Body of pancreas (tissue), 4 donors: ENCODE measurements at regions not wholly inside any gene's neighbourhood (a gene's known extent, or its start where the extent isn't known, plus 50 kb on each side); places are given as distances from the start of the nearest gene placed in this dataset.

ENCODE experiments used
- POLR2A ChIP-seq, 3 donors: fragments of 450-650 bp; IDR thresholded peaks; one replicate each; pipeline ENCODE4 v1.6.1; 2016; ENCODE audit warnings: antibody characterized with exemption in 3 of 3, mild to moderate bottlenecking in 2 of 3
- TF ChIP-seq, protein P1 (sequence below), 7 experiments: fragments of 450-650 bp in 4 of 7; fragments of 200-600 bp in 3 of 7; sonication (generic) in 3 of 7; IDR thresholded peaks; one replicate each; pipeline ENCODE4 v1.5.1; 2016 to 2019; ENCODE audit warnings: antibody characterized with exemption in 7 of 7

DNA sequence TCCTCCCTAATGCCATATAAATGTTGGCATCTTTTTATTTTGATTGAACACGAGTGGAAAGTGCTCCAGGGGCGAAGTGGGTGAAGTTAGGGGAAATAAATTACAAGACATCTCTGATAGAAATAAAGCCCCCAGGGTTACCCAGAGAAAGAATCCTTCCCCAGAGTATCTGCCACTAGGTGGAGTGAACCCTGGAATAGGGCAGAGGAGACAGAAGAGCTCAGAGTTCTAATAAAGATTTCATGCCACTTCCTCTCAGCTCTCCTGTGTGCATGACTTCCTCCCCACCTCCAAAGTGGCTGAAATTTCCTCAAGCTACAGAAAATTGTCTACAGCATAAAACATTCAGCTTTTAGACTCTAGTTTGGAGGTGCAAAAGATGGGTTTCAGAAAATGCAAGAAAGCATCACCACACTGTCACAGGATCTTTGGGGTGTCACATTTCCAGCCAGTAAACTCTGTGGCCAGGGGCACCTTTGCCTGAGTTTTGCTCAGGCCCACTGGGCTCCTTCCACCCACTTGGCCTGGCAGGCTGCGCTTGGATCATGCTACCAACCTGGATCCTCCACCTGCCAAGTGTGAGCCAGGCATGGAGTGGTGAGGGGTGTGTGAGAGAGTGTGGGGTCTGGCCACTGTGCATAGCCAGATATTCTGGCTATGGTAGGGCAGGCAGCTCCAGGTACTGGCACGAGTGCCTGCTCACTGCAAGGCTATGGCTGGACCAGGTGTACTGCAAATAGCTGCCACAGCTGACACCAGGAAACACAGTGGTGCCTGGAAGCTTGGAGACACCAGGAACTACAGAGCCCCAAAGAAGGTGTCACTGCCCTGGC, 208.8 kb upstream of the USP25 start:
- TF ChIP-seq, protein P1, sequence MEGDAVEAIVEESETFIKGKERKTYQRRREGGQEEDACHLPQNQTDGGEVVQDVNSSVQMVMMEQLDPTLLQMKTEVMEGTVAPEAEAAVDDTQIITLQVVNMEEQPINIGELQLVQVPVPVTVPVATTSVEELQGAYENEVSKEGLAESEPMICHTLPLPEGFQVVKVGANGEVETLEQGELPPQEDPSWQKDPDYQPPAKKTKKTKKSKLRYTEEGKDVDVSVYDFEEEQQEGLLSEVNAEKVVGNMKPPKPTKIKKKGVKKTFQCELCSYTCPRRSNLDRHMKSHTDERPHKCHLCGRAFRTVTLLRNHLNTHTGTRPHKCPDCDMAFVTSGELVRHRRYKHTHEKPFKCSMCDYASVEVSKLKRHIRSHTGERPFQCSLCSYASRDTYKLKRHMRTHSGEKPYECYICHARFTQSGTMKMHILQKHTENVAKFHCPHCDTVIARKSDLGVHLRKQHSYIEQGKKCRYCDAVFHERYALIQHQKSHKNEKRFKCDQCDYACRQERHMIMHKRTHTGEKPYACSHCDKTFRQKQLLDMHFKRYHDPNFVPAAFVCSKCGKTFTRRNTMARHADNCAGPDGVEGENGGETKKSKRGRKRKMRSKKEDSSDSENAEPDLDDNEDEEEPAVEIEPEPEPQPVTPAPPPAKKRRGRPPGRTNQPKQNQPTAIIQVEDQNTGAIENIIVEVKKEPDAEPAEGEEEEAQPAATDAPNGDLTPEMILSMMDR (IDR thresholded peaks at IDR 0.05): no peak
- no peak for TF ChIP-seq POLR2A (IDR thresholded peaks at IDR 0.05)
